Keratinocyte (primary cell): ENCODE measurements at regions not wholly inside any gene's neighbourhood (a gene's known extent, or its start where the extent isn't known, plus 50 kb on each side); places are given as distances from the start of the nearest gene placed in this dataset.

Source experiments
- DNase-seq: peaks from one replicate; pipeline ENCODE4 v3.0.0-alpha.2; 2011; ENCODE audit warnings: low read depth, missing footprints, low spot score
- FAIRE-seq: peaks from 2 replicates; lab custom pipeline; 2011; peaks lifted over from hg19 to GRCh38; lab: Jason Lieb, UNC
- H2AFZ ChIP-seq: 2 replicates; pipeline ENCODE4 v1.6.0; 2012; ENCODE audit warnings: low read length, control low read depth, inconsistent platforms; ENCODE audit not compliant: control insufficient read depth
- H3K27ac ChIP-seq: 2 replicates; pipeline ENCODE4 v1.5.1; 2011; ENCODE audit warnings: low read length; ENCODE audit not compliant: control insufficient read depth, insufficient read depth
- H3K27me3 ChIP-seq: 3 replicates; pipeline ENCODE4 v1.6.0; 2011; ENCODE audit warnings: low read length; ENCODE audit not compliant: control insufficient read depth, insufficient read depth; ENCODE audit errors: extremely low read depth
- H3K36me3 ChIP-seq, 2 experiments: 2 replicates in 1 of 2; 3 replicates in 1 of 2; pipeline ENCODE4 v1.5.1; 2011; ENCODE audit warnings: low read length in 2 of 2, mild to moderate bottlenecking in 1 of 2; ENCODE audit not compliant: control insufficient read depth in 2 of 2, insufficient read depth in 2 of 2; ENCODE audit errors: extremely low read depth in 1 of 2
- H3K4me1 ChIP-seq: 3 replicates; pipeline ENCODE4 v1.5.1; 2011; ENCODE audit warnings: low read length; ENCODE audit not compliant: control insufficient read depth, insufficient read depth; ENCODE audit errors: extremely low read depth
- H3K4me2 ChIP-seq: 3 replicates; pipeline ENCODE4 v1.6.0; 2011; ENCODE audit warnings: low read depth, low read length; ENCODE audit not compliant: control insufficient read depth, insufficient read depth; ENCODE audit errors: extremely low read depth
- H3K4me3 ChIP-seq, 3 experiments: fragments of 200-600 bp in 1 of 3; sonication (generic) in 1 of 3; 2 replicates in 2 of 3; 3 replicates in 1 of 3; pipeline ENCODE4 v1.5.1; 2011 to 2016; ENCODE audit warnings: low read length in 3 of 3, mild to moderate bottlenecking in 3 of 3, control low read depth in 2 of 3, inconsistent platforms in 1 of 3, low read depth in 1 of 3, mixed read lengths in 1 of 3, mixed run types in 1 of 3, moderate library complexity in 1 of 3; ENCODE audit not compliant: control insufficient read depth in 2 of 3, insufficient read depth in 2 of 3; ENCODE audit errors: extremely low read depth in 1 of 3
- H3K79me2 ChIP-seq: 2 replicates; pipeline ENCODE4 v1.6.0; 2012; ENCODE audit warnings: low read length; ENCODE audit not compliant: control insufficient read depth, insufficient read depth
- H3K9ac ChIP-seq: 3 replicates; pipeline ENCODE4 v1.6.0; 2011; ENCODE audit warnings: low read length; ENCODE audit not compliant: control insufficient read depth, insufficient read depth; ENCODE audit errors: extremely low read depth
- H3K9me1 ChIP-seq: 3 replicates; pipeline ENCODE4 v1.6.0; 2011; ENCODE audit warnings: low read length; ENCODE audit not compliant: control insufficient read depth, insufficient read depth; ENCODE audit errors: extremely low read depth
- H3K9me3 ChIP-seq: 2 replicates; pipeline ENCODE4 v1.5.1; 2012; ENCODE audit warnings: low read depth, low read length; ENCODE audit not compliant: control insufficient read depth
- H4K20me1 ChIP-seq: 3 replicates; pipeline ENCODE4 v1.6.0; 2011; ENCODE audit warnings: low read length; ENCODE audit not compliant: control insufficient read depth, insufficient read depth; ENCODE audit errors: extremely low read depth
- EZH2 ChIP-seq: IDR thresholded peaks from one replicate; pipeline ENCODE4 v1.6.1; 2012; ENCODE audit warnings: inconsistent platforms, mild to moderate bottlenecking, low read length, moderate library complexity
- dilution Hi-C: fragments of 300-500 bp; cut with MboI; formaldehyde crosslinking; loops from one replicate; pipeline ENCODE4 v1.7.0; 2020; ENCODE audit warnings: low sequenced_read_pairs; ENCODE audit not compliant: extremely low pct_ligation_motif_present
- TF ChIP-seq, protein P1 (sequence below), 3 experiments: IDR thresholded peaks in 1 of 3; conservative IDR thresholded peaks in 1 of 3; optimal IDR thresholded peaks in 1 of 3; 2 replicates in 2 of 3; 3 replicates in 1 of 3; pipeline versions ENCODE3 to v1.5.1; 2011; ENCODE audit warnings: low read length in 3 of 3, mild to moderate bottlenecking in 3 of 3, moderate library complexity in 2 of 3, control low read depth in 1 of 3, inconsistent platforms in 1 of 3; ENCODE audit not compliant: insufficient read depth in 2 of 3; ENCODE audit errors: extremely low read depth in 1 of 3

DNA sequence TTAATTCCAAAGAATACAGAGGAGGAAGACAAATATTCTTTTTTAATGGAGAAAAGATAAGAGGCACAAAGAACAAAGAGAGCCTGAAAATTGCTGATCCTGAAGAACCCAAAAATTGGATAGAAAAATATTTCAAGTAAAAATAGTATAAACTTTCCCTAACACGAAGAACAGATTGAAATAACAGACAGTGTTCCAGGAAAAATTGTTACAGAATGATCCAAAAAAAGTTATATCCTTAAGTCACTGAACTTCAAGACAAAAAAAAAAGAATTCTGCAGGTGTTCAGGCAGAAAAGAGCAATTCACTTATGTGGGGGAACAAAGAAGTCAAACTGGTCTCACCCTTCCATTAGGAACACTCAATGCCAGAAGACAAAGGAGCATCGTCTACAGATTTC lies 160.2 kb downstream of the KLF12 start:
- no peaks in the 10 kb centered on the region for H4K20me1 ChIP-seq
- dilution Hi-C loops = no loop called here
- no peaks in the 10 kb centered on the region for H3K27me3 ChIP-seq

DNA sequence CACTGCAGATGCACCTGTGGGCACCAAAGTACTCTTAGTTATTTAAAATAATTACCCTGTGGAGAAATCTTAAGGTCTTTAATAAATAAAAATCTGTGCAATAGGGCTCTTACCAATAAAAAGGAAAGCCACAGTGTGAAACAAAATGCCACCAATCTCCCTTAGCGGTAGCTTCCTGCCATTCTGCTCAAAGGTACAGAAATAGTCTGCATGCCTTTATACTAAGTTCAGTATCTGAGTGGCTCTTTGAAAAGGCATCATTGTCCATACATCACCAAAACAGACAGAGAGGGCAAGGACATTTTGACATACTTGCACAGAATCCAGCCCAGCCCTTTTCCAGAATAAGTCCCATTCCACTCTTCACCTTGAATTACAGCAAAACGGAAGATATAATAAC lies 161.0 kb downstream of the KLF12 start:
- H3K79me2 ChIP-seq = peaks cover 4% of the 10 kb centered on the region
- TF ChIP-seq, protein P1, sequence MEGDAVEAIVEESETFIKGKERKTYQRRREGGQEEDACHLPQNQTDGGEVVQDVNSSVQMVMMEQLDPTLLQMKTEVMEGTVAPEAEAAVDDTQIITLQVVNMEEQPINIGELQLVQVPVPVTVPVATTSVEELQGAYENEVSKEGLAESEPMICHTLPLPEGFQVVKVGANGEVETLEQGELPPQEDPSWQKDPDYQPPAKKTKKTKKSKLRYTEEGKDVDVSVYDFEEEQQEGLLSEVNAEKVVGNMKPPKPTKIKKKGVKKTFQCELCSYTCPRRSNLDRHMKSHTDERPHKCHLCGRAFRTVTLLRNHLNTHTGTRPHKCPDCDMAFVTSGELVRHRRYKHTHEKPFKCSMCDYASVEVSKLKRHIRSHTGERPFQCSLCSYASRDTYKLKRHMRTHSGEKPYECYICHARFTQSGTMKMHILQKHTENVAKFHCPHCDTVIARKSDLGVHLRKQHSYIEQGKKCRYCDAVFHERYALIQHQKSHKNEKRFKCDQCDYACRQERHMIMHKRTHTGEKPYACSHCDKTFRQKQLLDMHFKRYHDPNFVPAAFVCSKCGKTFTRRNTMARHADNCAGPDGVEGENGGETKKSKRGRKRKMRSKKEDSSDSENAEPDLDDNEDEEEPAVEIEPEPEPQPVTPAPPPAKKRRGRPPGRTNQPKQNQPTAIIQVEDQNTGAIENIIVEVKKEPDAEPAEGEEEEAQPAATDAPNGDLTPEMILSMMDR (optimal IDR thresholded peaks at IDR 0.05 in 1 of 3, IDR thresholded peaks at IDR 0.05 in 1 of 3, conservative IDR thresholded peaks at IDR 0.05 in 1 of 3; ENCODE audit: extremely low read depth in 1 of 3, insufficient read depth in 2 of 3, low read length in 3 of 3) = no peak
- no peak for TF ChIP-seq EZH2

More for the DNA sequence above, 160.2 kb downstream of the KLF12 start:
- Histone ChIP-seq H2AFZ (no peak overlapping the region), H3K9ac (no peak overlapping the region), H3K4me1 (no peaks in the 10 kb centered on the region), H3K4me2 (no peak overlapping the region), H3K9me1 (no peaks in the 10 kb centered on the region), H3K36me3 (no peaks in the 10 kb centered on the region), H3K27ac (no peak overlapping the region), H3K79me2 (peaks cover 5% of the 10 kb centered on the region), H3K9me3 (no peaks in the 10 kb centered on the region), H3K4me3 (no peak overlapping the region)
- DNase-seq = no peak
- TF ChIP-seq, protein P1 (optimal IDR thresholded peaks at IDR 0.05 in 1 of 3, IDR thresholded peaks at IDR 0.05 in 1 of 3, conservative IDR thresholded peaks at IDR 0.05 in 1 of 3; ENCODE audit: extremely low read depth in 1 of 3, insufficient read depth in 2 of 3, low read length in 3 of 3) = no peak
- no peak for TF ChIP-seq EZH2
- no peak for FAIRE-seq

More for the DNA sequence above, 161.0 kb downstream of the KLF12 start:
- FAIRE-seq (no peak), DNase-seq (no peak)
- Histone ChIP-seq H3K9me3 (no peaks in the 10 kb centered on the region), H3K4me3 (no peak overlapping the region), H2AFZ (no peak overlapping the region), H3K4me2 (no peak overlapping the region), H3K9ac (no peak overlapping the region), H3K27ac (no peak overlapping the region), H4K20me1 (no peaks in the 10 kb centered on the region), H3K27me3 (no peaks in the 10 kb centered on the region), H3K9me1 (no peaks in the 10 kb centered on the region), H3K4me1 (no peaks in the 10 kb centered on the region), H3K36me3 (no peaks in the 10 kb centered on the region)
- dilution Hi-C loops = no loop called here
